ENCODE measurements at regions not wholly inside any gene's neighbourhood (a gene's known extent, or its start where the extent isn't known, plus 50 kb on each side); places are given as distances from the start of the nearest gene placed in this dataset.

DNA sequence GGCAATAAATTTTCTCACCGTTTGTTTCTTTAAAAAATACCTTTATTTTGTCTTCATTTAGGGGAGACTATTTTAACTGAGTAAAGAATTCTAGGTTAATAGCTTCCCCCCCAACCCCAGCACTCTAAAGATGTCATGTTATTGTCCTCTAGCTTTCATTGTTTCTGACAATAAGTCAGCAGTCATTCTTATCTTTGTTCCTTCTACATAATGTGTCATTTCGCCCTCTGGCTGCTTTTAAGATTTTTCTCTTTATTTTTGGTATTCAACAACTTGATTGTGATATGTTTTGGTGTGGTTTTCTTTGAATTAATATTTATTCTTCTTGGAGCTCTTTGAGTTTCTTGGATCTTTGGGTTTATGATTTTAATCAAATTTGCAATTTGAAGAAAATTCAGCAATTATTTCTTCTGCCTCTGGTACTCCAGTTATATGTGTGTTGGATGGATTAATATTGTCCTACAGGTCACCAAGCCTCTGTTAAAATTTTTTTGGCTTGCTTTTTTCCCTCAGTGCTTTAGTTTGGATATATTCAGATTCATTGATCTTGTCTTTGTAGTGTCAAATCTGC is 64.6 kb upstream of the ELN start:
- Histone ChIP-seq H3K27ac (ENCODE audit: low read depth, low read length) (no peak overlapping the region), H3K27me3 (ENCODE audit: insufficient read depth, low read length) (no peaks in the 10 kb centered on the region), H3K36me3 (ENCODE audit: insufficient read depth, low read length) (no peaks in the 10 kb centered on the region), H3K9me3 (ENCODE audit: insufficient read depth, low read depth, low read length) (no peaks in the 10 kb centered on the region), H4K20me1 (ENCODE audit: insufficient read depth, low read length) (no peaks in the 10 kb centered on the region), H3K9ac (ENCODE audit: low read length) (no peak overlapping the region), H2AFZ (ENCODE audit: low read depth, low read length) (no peak overlapping the region), H3K4me1 (ENCODE audit: insufficient read depth, low read length) (no peaks in the 10 kb centered on the region), H3K4me3 (ENCODE audit: insufficient read depth, low read depth, low read length) (no peak overlapping the region), H3K4me2 (ENCODE audit: low read length) (no peak overlapping the region), H3K79me2 (ENCODE audit: insufficient read depth, low read length) (no peaks in the 10 kb centered on the region)
- Mint-ChIP-seq H3K27ac (ENCODE audit: unreplicated experiment) (no peak overlapping the region), H3K27me3 (ENCODE audit: low read depth, unreplicated experiment) (peaks cover 10% of the 10 kb centered on the region), H3K4me3 (ENCODE audit: unreplicated experiment) (no peak overlapping the region), H3K9me3 (ENCODE audit: unreplicated experiment) (peaks cover 4% of the 10 kb centered on the region), H3K36me3 (ENCODE audit: low read depth, unreplicated experiment) (no peaks in the 10 kb centered on the region), H3K4me1 (ENCODE audit: low read depth, unreplicated experiment) (no peaks in the 10 kb centered on the region)
- FAIRE-seq (no peak), DNase-seq (ENCODE audit: low read depth) (no peak)
- no peak for TF ChIP-seq EZH2 (IDR thresholded peaks at IDR 0.05; ENCODE audit: insufficient read depth, low read length)
- TF ChIP-seq, protein P1, sequence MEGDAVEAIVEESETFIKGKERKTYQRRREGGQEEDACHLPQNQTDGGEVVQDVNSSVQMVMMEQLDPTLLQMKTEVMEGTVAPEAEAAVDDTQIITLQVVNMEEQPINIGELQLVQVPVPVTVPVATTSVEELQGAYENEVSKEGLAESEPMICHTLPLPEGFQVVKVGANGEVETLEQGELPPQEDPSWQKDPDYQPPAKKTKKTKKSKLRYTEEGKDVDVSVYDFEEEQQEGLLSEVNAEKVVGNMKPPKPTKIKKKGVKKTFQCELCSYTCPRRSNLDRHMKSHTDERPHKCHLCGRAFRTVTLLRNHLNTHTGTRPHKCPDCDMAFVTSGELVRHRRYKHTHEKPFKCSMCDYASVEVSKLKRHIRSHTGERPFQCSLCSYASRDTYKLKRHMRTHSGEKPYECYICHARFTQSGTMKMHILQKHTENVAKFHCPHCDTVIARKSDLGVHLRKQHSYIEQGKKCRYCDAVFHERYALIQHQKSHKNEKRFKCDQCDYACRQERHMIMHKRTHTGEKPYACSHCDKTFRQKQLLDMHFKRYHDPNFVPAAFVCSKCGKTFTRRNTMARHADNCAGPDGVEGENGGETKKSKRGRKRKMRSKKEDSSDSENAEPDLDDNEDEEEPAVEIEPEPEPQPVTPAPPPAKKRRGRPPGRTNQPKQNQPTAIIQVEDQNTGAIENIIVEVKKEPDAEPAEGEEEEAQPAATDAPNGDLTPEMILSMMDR (IDR thresholded peaks at IDR 0.05; ENCODE audit: insufficient read depth, low read depth, low read length), result no peak

GRCh38 chr7:73964786-73965185 is 63.2 kb upstream of the ELN start:
- Mint-ChIP-seq H3K36me3 (ENCODE audit: low read depth, unreplicated experiment) (no peaks in the 10 kb centered on the region), H3K4me3 (ENCODE audit: unreplicated experiment) (no peak overlapping the region), H3K4me1 (ENCODE audit: low read depth, unreplicated experiment) (no peaks in the 10 kb centered on the region), H3K27me3 (ENCODE audit: low read depth, unreplicated experiment) (peaks cover 4% of the 10 kb centered on the region), H3K27ac (ENCODE audit: unreplicated experiment) (no peak overlapping the region), H3K9me3 (ENCODE audit: unreplicated experiment) (peaks cover 4% of the 10 kb centered on the region)
- H3K4me2 ChIP-seq (ENCODE audit: low read length), result no peak overlapping the region
- H3K4me1 ChIP-seq (ENCODE audit: insufficient read depth, low read length), result no peaks in the 10 kb centered on the region
- H4K20me1 ChIP-seq (ENCODE audit: insufficient read depth, low read length), result no peaks in the 10 kb centered on the region
- H3K4me3 ChIP-seq (ENCODE audit: insufficient read depth, low read depth, low read length), result no peak overlapping the region
- DNase-seq (ENCODE audit: low read depth), result no peak
- no peak overlapping the region for H3K27ac ChIP-seq (ENCODE audit: low read depth, low read length)
- TF ChIP-seq, protein P1 (IDR thresholded peaks at IDR 0.05; ENCODE audit: insufficient read depth, low read depth, low read length), result no peak
- TF ChIP-seq EZH2 (IDR thresholded peaks at IDR 0.05; ENCODE audit: insufficient read depth, low read length), result no peak
- no peak for FAIRE-seq
- no peak overlapping the region for H3K9ac ChIP-seq (ENCODE audit: low read length)
- H3K9me3 ChIP-seq (ENCODE audit: insufficient read depth, low read depth, low read length), result no peaks in the 10 kb centered on the region
- H2AFZ ChIP-seq (ENCODE audit: low read depth, low read length), result no peak overlapping the region
- H3K79me2 ChIP-seq (ENCODE audit: insufficient read depth, low read length), result no peaks in the 10 kb centered on the region
- no peaks in the 10 kb centered on the region for H3K36me3 ChIP-seq (ENCODE audit: insufficient read depth, low read length)
- H3K27me3 ChIP-seq (ENCODE audit: insufficient read depth, low read length), result no peaks in the 10 kb centered on the region

GRCh38 chr7:73966062-73966940 is 61.7 kb upstream of the ELN start:
- Mint-ChIP-seq H3K27me3 (ENCODE audit: low read depth, unreplicated experiment) (peaks cover 10% of the 10 kb centered on the region), H3K4me1 (ENCODE audit: low read depth, unreplicated experiment) (no peaks in the 10 kb centered on the region), H3K27ac (ENCODE audit: unreplicated experiment) (no peak overlapping the region), H3K36me3 (ENCODE audit: low read depth, unreplicated experiment) (no peaks in the 10 kb centered on the region), H3K9me3 (ENCODE audit: unreplicated experiment) (peaks cover 4% of the 10 kb centered on the region), H3K4me3 (ENCODE audit: unreplicated experiment) (no peak overlapping the region)
- no peaks in the 10 kb centered on the region for H3K4me1 ChIP-seq (ENCODE audit: insufficient read depth, low read length)
- no peak overlapping the region for H3K27ac ChIP-seq (ENCODE audit: low read depth, low read length)
- H3K4me2 ChIP-seq (ENCODE audit: low read length), result no peak overlapping the region
- H3K9me3 ChIP-seq (ENCODE audit: insufficient read depth, low read depth, low read length), result no peaks in the 10 kb centered on the region
- no peak for DNase-seq (ENCODE audit: low read depth)
- H3K36me3 ChIP-seq (ENCODE audit: insufficient read depth, low read length), result no peaks in the 10 kb centered on the region
- H2AFZ ChIP-seq (ENCODE audit: low read depth, low read length), result no peak overlapping the region
- no peak overlapping the region for H3K4me3 ChIP-seq (ENCODE audit: insufficient read depth, low read depth, low read length)
- no peaks in the 10 kb centered on the region for H3K79me2 ChIP-seq (ENCODE audit: insufficient read depth, low read length)
- no peak for FAIRE-seq
- no peak for TF ChIP-seq EZH2 (IDR thresholded peaks at IDR 0.05; ENCODE audit: insufficient read depth, low read length)
- TF ChIP-seq, protein P1 (IDR thresholded peaks at IDR 0.05; ENCODE audit: insufficient read depth, low read depth, low read length), result no peak
- no peaks in the 10 kb centered on the region for H4K20me1 ChIP-seq (ENCODE audit: insufficient read depth, low read length)
- H3K27me3 ChIP-seq (ENCODE audit: insufficient read depth, low read length), result no peaks in the 10 kb centered on the region
- no peak overlapping the region for H3K9ac ChIP-seq (ENCODE audit: low read length)
